Fibroblast of skin of left biceps (primary cell): ENCODE measurements at regions not wholly inside any gene's neighbourhood (a gene's known extent, or its start where the extent isn't known, plus 50 kb on each side); places are given as distances from the start of the nearest gene placed in this dataset.
"Not testable (repeated sequence)": the region's sequence is repeated elsewhere in the genome, so short reads cannot be mapped to it uniquely, and the experiment has no call there.

Experiments
- DNase-seq, 2 experiments: peaks; one replicate each; pipeline ENCODE4 v3.0.0-alpha.2; 2013; ENCODE audit warnings: low read depth in 2 of 2

GRCh38 chr3:157920822-157921700, 185.2 kb downstream of the SHOX2 start:
- DNase-seq, result no peak

GRCh38 chr3:157919319-157919887, 186.8 kb downstream of the SHOX2 start:
- no peak for DNase-seq

GRCh38 chr3:157918402-157918801, 187.8 kb downstream of the SHOX2 start:
- DNase-seq, result no peak

GRCh38 chr3:157916672-157917071, 189.5 kb downstream of the SHOX2 start:
- DNase-seq, result no peak

GRCh38 chr3:157914882-157915281, 191.3 kb downstream of the SHOX2 start:
- no peak for DNase-seq

- peak in 1 of 2 experiments; percentile 40 for DNase-seq
Measured at GRCh38 chr3:157913741-157914150, 192.5 kb downstream of the SHOX2 start.

- peak in 1 of 2 experiments; percentile 10 for DNase-seq
Measured at GRCh38 chr3:157912514-157913451, 193.4 kb downstream of the SHOX2 start.

GRCh38 chr3:157906627-157907026, 199.6 kb downstream of the SHOX2 start:
- DNase-seq, result peak in 1 of 2 experiments; percentile 30

GRCh38 chr3:157905885-157906284, 200.3 kb downstream of the SHOX2 start:
- DNase-seq, result no peak

GRCh38 chr3:157902680-157903079, 203.5 kb downstream of the SHOX2 start:
- not testable (repeated sequence) for DNase-seq

GRCh38 chr3:157888040-157888439, 218.2 kb downstream of the SHOX2 start:
- DNase-seq, result no peak

GRCh38 chr3:157876556-157876955, 229.7 kb downstream of the SHOX2 start:
- DNase-seq, result no peak

GRCh38 chr3:157872902-157873301, 233.3 kb downstream of the SHOX2 start:
- no peak for DNase-seq

GRCh38 chr3:157871838-157872460, 234.3 kb downstream of the SHOX2 start:
- no peak for DNase-seq

- no peak for DNase-seq
Measured at GRCh38 chr3:157871248-157871647, 235.0 kb downstream of the SHOX2 start.

- no peak for DNase-seq
Measured at GRCh38 chr3:157868946-157869345, 237.3 kb downstream of the SHOX2 start.

- DNase-seq, result peak; percentile 79 to 88
Measured at GRCh38 chr3:157868196-157868595, 238.0 kb downstream of the SHOX2 start.

- no peak for DNase-seq
Measured at GRCh38 chr3:157865352-157866000, 240.7 kb downstream of the SHOX2 start.

GRCh38 chr3:157861076-157861765, 245.0 kb downstream of the SHOX2 start:
- peak in 1 of 2 experiments; percentile 36 for DNase-seq

GRCh38 chr3:157859541-157859940, 246.7 kb downstream of the SHOX2 start:
- no peak for DNase-seq
